ENCODE measurements at regions not wholly inside any gene's neighbourhood (a gene's known extent, or its start where the extent isn't known, plus 50 kb on each side); places are given as distances from the start of the nearest gene placed in this dataset.

- H3K4me2 ChIP-seq, result no peak overlapping the region
- no peak overlapping the region for H3K4me3 ChIP-seq
- ChIA-PET CTCF (no interaction called here), POLR2A (no interaction called here)
- WGBS (ENCODE audit: missing lambda C conversion rate), result 59% methylated on average over 1 of the region's 1 CpG
- FAIRE-seq (no peak), DNase-seq (ENCODE audit: low read depth in 1 of 2, low spot score in 1 of 2) (no peak), ATAC-seq (no peak)
- H3K27ac ChIP-seq, result no peak overlapping the region
- H3K9me3 ChIP-seq, result no peaks in the 10 kb centered on the region
- TF ChIP-seq ZFP36 (IDR thresholded peaks at IDR 0.05; ENCODE audit: borderline replicate concordance, partially characterized antibody) (no peak), ZC3H11A (IDR thresholded peaks at IDR 0.05) (no peak), ATOH8 (CRISPR knock-in tag; IDR thresholded peaks at IDR 0.05; ENCODE audit: low read depth) (no peak), FOXS1 (CRISPR knock-in tag; IDR thresholded peaks at IDR 0.05) (no peak), CEBPB (IDR thresholded peaks at IDR 0.05) (no peak), HDAC2 (IDR thresholded peaks at IDR 0.05) (no peak), REST (IDR thresholded peaks at IDR 0.05) (no peak), E2F6 (IDR thresholded peaks at IDR 0.05; ENCODE audit: borderline replicate concordance, low read depth) (no peak)
- H3K4me1 ChIP-seq, result peaks cover 9% of the 10 kb centered on the region; the same call in 2 of the 3 replicates
These were observed 437.1 kb downstream of the PLPP3 start for GRCh38 chr1:56142301-56142700.

- peaks cover 9% of the 10 kb centered on the region; the same call in 2 of the 3 replicates for H3K4me1 ChIP-seq
- POLR2A ChIA-PET, result no interaction called here
- TF ChIP-seq ZC3H11A (IDR thresholded peaks at IDR 0.05) (no peak), RFX5 (IDR thresholded peaks at IDR 0.05) (no peak), FOSL2 (IDR thresholded peaks at IDR 0.05) (no peak), FOSL2 (CRISPR knock-in tag; IDR thresholded peaks at IDR 0.05) (no peak), ESRRA (IDR thresholded peaks at IDR 0.05; ENCODE audit: borderline replicate concordance, low read length) (no peak), KDM1A (IDR thresholded peaks at IDR 0.05; ENCODE audit: low read depth) (no peak), HOXA7 (CRISPR knock-in tag; IDR thresholded peaks at IDR 0.05) (no peak), HDAC2 (IDR thresholded peaks at IDR 0.05) (no peak), JUN (IDR thresholded peaks at IDR 0.05) (no peak), JUNB (IDR thresholded peaks at IDR 0.05) (no peak), RARB (CRISPR knock-in tag; IDR thresholded peaks at IDR 0.05) (no peak), NFE2L2 (conservative IDR thresholded peaks at IDR 0.05; ENCODE audit: low read length) (no peak), PBX3 (IDR thresholded peaks at IDR 0.05) (no peak)
- H3K27ac ChIP-seq, result no peak overlapping the region
- WGBS (ENCODE audit: missing lambda C conversion rate), result 73% methylated on average over 5 of the region's 5 CpGs
- FAIRE-seq (no peak), ATAC-seq (no peak), DNase-seq (ENCODE audit: low read depth in 1 of 2, low spot score in 1 of 2) (no peak)
- H3K4me3 ChIP-seq, result no peak overlapping the region
- no peaks in the 10 kb centered on the region for H3K9me3 ChIP-seq
- no peak overlapping the region for H3K4me2 ChIP-seq
- CTCF ChIA-PET, result no interaction called here
These were observed 439.5 kb downstream of the PLPP3 start for GRCh38 chr1:56139836-56140235.
